H1 (cell line): ENCODE measurements at regions not wholly inside any gene's neighbourhood (a gene's known extent, or its start where the extent isn't known, plus 50 kb on each side); places are given as distances from the start of the nearest gene placed in this dataset.

Source experiments
- CHD7 ChIP-seq: fragments of 300-600 bp; sonication (generic); IDR thresholded peaks from 2 replicates; pipeline ENCODE4 v1.7.1; 2012; ENCODE audit warnings: low read length, moderate library complexity, mild to moderate bottlenecking, inconsistent platforms; ENCODE audit not compliant: insufficient replicate concordance
- SUZ12 ChIP-seq: fragments of 200-600 bp; sonication (generic); IDR thresholded peaks from 2 replicates; pipeline ENCODE4 v1.6.1; 2012; ENCODE audit warnings: mild to moderate bottlenecking, inconsistent platforms, low read length, moderate library complexity, mixed read lengths

GRCh38 chr4:143089847-143090246 lies 94.9 kb upstream of the USP38 start (continued):
- TF ChIP-seq CHD7 (no peak), SUZ12 (no peak)
